Stimulated activated CD4-positive, alpha-beta T cell treated with anti-CD3 and anti-CD28 coated beads, Interleukin-12 subunit alpha, Interleukin-12 subunit beta, amount 100 ng/mL, for 4 hours (primary cell): ENCODE measurements at regions not wholly inside any gene's neighbourhood (a gene's known extent, or its start where the extent isn't known, plus 50 kb on each side); places are given as distances from the start of the nearest gene placed in this dataset.
"Not testable (repeated sequence)": the region's sequence is repeated elsewhere in the genome, so short reads cannot be mapped to it uniquely, and the experiment has no call there.

Source experiments
- DNase-seq: peaks from one replicate; pipeline ENCODE4 v3.0.0-alpha.2; 2020

DNA sequence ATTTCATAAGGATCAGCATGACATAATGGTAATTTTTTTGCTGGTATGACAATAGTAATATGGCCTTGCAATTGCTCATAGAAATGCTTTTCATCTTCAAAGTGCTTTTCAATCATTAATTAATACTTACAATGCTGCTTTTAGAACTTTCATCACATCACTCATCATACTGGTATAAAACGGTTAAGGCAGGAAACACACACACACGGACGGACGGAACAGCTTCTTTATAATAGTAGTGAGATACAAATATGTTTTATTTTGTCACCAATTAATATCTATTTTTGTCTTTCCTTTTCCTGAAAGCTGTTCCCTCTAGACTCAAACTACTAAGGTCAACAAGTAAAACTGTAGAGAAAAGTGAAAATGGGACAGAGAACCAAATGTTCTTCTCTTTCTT is 353.9 kb upstream of the PKN2 start:
- DNase-seq = no peak

DNA sequence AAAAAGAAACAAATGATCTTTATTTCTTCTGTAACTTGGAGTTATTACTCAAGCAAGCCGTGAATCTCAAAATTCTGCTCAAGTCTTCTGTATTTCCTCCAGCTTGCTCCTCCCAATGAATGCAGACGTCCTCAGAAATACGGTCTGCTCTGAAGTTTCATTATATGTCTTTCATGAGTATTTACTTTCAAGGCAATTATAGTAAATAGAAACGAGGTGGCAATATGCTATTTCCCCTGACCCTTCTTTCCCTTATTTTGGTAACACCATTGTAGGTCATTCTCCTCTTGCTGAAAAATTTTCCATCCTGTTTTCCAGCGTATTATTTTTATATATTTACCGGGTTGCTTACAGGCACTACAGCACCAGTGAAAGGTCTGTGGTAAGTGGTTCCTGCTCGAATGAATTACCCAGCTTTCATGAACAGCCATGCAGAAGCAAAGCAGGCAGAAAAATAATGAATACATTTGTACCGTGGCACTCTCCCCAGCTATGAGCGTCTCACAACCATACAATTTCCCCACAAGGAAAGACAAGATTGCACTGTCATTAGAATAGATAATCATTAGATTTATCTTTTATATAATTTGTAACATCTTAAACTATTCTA is 350.9 kb upstream of the PKN2 start:
- no peak for DNase-seq

DNA sequence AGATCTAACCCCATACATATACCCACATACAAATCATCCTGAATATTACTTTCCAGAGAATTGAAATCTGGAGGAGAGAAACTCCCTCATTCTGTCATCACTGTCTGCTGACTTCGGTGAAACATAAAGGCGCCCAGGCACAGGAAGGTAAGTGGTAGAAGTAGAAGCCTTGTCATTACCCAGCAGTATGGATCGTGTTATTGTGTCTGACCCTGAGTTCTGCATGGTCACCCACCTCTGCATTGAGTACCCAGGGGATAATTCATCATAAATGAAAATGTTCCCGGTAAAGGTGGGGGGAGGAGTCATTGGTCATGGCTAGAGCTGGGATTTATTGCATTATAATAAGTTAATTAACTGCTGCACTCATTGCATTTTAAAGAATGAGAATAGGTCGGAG is 342.6 kb upstream of the PKN2 start:
- no peak for DNase-seq

DNA sequence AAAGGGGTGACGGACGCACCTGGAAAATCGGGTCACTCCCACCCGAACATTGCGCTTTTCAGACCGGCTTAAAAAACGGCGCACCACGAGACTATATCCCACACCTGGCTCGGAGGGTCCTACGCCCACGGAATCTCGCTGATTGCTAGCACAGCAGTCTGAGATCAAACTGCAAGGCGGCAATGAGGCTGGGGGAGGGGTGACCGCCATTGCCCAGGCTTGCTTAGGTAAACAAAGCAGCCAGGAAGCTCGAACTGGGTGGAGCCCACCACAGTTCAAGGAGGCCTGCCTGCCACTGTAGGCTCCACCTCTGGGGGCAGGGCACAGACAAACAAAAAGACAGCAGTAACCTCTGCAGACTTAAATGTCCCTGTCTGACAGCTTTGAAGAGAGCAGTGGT is 342.0 kb upstream of the PKN2 start:
- not testable (repeated sequence) for DNase-seq

DNA sequence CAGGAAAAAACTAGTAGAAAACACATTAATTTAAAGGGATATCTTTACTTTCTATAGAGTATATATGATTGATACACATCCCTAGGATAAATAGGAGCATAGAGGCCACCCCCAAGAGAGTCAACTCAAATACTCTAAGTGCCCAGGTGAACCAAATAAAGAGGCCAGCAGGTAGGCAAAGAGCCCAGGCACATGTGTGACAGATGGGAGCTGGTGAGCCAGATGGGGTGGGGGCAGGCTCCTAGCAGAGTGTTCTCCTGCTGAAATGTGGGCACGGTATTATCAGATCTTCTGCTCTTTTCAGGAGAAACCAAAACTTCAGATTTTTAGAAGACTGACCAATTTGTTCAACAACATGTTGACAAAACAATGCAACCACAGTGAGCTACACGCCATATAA is 333.4 kb upstream of the PKN2 start:
- no peak for DNase-seq

DNA sequence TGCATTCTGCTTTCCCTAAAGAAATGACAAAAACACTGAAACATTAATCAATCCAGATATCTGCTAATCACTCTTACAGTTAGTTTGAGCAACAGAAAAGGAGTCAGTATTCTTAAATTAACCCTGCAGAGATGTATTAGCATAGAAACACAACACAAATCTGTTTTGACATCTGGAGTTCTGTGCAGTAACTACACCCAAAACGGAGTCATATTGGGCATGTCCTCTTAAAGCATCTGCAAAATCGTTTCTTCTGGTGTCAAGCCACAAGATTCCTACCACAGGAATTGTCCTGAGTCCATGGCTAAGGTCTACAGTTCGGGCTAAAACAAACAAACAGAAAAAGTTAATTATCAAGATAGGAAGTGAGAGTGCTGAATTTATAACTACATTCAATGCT is 332.1 kb upstream of the PKN2 start:
- DNase-seq = no peak

DNA sequence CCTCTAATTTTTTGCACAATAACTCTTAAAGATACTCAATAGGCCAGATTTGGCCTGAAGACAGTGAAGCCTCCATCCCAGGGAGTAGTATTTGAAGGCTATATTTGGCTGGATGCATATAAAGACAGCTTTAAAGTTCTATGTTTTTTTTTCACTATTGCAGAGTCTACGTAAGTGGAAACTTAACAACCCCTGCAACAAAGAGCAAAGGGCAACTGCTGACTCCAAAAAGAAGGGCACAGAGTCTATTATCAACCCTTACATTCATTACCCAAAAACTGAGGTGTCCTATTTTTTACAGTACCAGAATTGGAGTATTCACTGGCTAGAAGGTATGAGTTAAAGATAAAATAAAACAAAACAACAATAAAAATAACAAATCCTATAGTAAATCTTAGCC is 329.8 kb upstream of the PKN2 start:
- DNase-seq = no peak

DNA sequence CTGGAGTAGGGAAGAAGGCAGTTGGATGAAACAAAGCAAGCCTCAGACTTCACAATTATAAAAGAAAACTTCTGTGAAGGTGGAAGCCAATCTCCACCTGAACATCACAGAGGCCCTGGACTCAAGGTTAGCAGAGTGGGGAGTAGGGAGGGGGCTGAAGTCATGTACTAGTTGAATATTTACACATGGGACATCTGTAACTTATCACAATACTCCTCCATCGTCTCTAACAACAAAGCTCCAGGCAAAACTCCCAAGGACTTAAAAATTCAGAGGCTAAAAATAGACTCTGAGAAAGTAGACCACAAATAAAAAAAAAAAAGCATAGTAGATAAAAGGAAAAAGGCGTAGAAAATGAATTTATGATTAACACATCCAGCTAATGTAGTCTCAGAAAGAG is 326.3 kb upstream of the PKN2 start:
- no peak for DNase-seq

DNA sequence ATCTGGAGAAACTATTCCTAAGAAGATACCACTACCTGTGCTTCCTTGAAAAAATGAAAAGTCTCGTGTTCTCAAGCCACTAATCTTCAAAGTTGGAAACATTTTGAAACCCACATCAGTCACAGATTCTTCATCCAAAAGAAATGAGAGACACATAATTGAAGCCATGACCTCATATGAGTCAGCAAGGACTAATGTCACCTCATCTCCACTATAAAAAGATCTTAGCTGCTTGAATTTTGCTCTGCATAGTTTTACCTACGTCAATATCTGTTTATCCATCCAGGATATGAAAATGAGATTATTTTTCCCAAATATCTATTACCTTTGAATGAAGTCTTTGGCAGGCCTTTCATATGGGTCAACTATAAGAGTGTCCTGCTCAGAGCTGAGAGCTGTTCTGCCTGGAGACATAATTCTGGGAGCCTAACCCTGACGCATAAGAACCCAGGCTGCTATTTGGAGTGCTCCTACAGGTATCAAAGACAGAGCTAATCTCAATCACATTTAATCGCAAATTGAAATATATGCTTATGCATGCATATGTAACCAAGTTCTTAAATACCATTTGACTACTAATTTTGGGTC is 312.5 kb upstream of the PKN2 start:
- DNase-seq = no peak

DNA sequence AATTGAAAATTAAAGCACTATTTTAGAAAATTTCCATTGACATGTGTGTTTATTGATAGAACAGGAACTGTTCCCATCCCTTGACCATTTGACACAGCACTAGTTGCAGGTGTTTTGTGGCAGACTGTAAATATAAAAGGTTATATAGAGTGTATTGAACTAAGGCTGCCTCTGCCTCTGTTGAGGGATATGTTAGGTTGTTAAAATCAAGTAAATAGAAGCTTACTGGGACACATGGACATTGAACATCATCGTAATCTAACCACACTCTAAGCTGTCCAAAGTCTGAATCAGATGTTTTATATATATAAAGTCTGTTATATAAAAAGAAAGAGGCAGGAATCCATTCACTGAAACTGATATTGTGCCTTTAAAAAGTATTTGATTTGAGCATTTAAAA is 308.1 kb upstream of the PKN2 start:
- no peak for DNase-seq

DNA sequence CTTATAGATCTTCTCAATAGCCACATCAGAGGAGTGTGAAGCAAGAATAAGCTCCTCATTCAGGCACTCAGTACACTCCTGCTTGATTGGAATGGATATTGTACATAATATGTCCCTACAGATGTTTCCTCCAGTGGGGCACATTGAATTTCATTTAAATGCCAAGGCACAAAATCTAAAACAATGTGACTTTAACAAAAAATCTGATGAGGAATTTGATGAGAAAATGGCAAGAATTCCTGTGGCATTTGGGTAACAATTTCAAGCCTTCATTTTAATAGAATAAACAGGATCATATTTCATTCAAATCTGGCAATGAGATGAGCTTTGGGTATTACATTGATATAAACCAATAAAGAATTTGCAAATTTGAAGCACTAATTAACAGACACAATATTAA is 307.7 kb upstream of the PKN2 start:
- DNase-seq = no peak

DNA sequence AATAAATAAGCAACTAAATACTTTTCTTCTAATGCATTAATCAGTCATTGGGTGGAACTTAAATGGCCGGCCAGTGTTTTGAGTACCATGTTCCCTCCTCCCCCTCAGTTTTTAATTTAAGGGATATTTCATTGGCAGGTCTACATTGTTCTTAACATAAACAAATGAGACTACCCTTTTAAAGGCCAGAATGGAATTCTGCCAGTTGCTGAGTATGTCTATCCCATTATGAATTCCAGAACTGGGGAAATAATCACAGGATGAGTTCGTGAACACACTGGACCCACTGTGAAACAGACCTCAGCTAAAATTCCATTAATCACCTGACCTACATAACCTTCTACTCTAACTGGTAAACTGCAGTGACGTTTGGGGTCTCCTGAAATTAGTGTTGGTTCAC is 305.5 kb upstream of the PKN2 start:
- DNase-seq = no peak

DNA sequence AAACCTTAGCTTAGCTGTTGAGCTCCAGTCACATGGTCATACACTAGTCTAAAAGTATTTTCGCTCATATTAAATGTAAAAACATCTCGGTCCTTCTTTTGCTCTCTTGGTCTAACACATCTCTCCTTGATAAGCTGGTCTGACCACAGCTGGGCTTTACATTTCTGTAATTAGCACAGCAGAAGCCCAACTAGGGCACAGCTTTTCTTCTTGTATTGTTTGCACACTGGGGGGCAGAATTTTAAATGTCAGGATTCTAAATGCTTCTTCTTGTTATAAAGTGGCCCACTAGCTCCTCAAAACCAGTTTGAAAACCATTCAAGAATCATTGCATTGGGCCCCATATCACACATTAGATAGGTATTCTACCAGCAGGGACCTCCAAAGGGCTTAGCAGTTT is 289.1 kb upstream of the PKN2 start:
- DNase-seq = no peak

DNA sequence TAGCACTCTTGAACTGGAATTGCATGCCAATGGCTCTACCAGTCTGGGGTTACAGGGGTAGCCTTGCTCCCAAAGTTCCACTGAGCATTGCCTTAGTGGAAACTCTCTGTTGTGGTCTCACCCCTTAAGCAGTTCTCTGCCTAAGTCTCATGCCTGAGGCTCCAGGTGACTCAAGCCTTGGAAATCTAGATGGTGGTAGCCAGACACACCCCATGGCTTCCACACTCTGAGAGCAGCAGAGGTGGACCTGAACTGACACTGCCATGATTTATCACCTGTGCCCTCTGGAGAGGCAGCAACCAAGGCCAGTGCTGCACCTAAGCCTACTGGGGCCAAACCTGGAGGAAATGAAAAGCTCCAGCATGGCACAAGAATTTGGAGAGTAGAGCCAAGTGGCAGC is 285.7 kb upstream of the PKN2 start:
- DNase-seq = no peak

DNA sequence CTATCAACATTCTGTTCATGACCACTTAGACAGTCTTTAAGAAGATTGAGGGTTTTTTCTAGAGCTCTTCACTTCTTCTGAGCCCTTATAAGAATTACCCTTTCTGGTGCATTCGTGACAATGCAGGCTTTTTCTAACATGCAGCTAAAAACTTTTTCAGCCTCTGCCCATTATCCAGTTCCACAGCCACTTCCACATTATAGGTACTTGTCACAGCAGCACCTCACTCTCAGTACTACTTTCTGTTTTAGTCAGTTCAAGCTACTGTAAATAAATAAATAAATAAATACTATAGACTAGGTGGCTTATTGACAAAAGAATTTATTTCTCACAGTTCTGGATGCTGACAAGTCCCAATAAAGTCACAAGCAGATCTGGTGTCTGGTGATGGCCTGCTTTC is 284.4 kb upstream of the PKN2 start:
- no peak for DNase-seq

DNA sequence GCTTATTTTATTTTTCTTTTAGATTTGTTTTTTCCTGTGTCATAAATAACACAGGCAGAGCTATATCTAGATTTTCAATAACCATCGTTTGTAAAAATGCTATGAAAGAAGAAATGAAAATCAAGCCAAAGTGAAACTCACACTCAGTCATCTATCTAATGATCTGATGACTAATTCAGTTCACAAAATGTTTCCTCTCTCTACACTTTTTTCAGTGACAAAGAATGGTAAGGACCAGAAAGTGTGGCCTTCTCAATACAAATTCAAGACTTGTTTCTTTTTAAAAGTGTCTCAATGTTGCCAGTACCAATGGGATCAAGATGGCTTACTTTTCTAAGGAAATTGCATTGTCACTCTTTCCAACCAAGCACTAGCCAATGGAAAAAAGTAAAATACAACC is 282.8 kb upstream of the PKN2 start:
- DNase-seq = no peak

DNA sequence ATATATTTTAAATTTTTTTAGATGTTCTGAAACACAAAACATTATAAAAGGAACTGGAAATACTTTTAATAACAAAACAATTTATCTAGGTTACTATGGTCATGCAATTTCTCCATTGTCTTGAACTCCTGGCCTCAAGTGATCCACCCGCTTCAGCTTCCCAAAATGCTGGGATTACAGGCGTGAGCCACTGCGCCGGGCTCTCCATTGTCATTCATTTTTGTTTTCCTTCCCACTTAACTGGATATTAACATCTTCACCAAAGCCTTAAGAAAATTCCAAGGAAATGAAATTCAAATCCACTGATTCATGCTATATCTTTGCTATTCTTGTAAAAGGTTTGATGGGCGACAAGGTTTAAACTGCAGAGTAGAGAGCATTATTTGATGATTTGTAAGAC is 279.5 kb upstream of the PKN2 start:
- DNase-seq = no peak

DNA sequence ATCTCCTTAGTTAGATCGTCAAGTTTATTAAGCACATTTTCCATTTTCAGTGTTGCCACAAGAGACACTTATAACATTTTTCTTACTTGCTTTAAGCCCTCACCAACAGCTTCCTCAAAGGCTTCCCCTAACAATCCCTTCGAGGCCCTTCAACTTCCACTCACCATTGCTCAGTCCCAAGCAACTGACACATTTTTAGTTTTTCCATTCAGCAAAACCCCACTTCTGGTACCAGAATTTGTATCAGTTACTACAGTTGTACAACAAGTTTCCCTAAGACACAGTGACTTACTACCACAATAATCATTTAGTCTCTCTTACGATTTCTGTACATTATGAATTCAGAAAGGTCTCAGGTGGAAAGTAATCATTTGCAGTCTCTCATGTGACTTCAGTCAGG is 276.8 kb upstream of the PKN2 start:
- DNase-seq = no peak

DNA sequence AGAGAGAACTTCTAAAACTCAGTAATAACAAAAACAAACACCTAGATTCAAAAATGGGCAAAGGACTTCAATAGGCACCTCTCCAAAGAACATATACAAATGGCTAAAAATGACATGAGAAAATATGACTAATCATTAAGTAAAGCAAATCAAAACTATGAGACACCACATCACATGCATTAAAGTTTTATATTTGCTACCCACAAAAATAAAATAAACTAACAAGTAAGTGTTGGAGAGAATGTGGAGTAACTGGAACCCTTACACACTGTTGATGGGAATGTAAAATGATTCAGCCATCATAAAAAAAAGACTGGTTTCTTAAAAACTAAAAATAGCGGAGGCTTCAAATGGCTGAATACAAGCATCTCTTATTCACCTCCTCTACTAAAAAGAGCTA is 262.1 kb upstream of the PKN2 start:
- no peak for DNase-seq

DNA sequence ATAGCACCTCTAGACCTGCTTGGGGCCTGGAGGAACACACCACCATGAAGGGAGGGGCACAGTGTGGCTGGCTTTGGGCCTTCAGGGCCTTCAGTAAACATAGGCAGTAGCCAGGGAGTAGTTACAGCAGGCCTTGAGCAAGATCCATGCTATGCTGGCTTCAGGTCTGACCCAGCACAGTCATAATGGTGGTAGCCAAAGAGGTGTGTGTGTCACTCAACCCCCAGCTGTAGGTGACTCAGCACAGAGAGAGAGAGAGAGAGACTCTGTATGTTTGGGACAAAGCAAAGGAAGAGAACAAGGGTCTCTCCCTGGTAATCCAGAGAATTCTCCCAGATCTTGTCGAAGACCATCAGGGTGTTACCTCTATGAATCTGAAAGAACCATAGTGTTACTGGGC is 250.5 kb upstream of the PKN2 start:
- no peak for DNase-seq

DNA sequence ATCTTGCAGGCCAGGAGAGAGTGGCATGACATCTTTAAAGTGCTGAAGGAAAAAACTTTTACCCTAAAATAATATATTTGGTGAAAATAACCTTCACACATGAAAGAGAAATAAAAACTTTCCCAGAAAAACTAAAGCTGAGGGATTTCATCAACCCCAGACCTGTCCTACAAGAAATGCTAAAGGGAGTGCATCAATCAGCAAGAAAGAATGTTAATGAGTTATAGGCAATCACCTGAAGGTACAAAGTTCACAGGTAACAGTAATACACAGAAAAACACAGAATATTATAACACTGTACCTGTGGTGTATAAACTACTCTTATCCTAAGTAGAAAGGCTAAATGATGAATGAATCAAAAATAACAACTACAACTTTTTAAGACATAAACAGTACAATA is 249.2 kb upstream of the PKN2 start:
- DNase-seq = no peak

DNA sequence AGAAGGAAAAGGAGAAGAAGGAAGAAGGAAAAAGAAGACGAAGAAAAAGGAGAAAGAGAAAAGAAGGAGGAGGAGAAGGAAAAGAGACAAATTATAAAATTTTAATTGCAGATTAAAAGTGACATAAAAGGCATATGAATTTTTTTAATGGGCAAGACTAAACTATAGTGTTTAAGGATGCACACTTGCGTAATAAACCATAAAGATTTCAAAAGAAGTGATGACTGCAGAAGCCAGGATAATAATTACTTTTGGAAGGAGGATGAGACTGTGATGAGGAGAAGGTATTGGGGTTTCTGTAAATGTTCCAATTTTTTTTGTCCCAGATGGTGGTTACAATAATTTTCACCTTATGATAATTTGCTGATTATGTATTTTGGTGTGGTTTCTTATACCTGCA is 243.1 kb upstream of the PKN2 start:
- DNase-seq = no peak

DNA sequence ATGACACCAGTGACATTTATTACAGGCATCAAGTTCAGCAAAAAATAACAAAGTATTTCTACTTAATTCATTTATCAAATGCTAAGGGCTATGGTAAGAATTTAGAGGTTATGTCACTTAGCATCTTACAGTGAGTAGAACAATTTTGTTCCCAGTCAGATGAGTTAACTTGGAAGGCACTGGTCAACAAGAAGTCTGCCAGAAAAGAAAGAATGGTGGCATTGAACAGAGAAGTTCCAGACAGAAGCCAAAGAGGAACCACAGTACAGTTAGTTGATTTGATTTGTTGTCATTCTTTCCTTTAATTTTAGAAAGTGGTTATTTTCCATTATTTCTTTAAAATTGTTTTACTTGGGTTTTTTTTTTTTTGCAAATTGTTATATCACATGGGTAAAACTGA is 232.2 kb upstream of the PKN2 start:
- DNase-seq = no peak

DNA sequence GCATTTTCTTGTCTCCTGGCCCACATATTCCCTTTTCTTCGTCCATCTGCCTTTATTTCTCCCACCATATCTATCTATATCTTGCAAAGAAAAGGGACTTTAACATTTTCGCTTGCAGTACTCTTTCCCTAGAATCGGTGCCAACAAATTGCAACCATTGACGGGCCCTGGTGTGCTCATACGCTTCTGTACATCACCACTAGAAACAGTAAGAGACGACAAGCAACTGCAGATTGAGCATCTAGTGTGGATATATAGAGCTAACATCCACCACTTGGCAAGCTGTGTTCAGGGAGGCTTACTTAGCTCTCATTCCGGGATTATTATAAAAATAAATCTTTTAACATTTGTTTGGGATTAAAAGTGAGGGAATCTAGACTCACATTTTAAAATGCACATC is 230.8 kb upstream of the PKN2 start:
- DNase-seq = no peak

DNA sequence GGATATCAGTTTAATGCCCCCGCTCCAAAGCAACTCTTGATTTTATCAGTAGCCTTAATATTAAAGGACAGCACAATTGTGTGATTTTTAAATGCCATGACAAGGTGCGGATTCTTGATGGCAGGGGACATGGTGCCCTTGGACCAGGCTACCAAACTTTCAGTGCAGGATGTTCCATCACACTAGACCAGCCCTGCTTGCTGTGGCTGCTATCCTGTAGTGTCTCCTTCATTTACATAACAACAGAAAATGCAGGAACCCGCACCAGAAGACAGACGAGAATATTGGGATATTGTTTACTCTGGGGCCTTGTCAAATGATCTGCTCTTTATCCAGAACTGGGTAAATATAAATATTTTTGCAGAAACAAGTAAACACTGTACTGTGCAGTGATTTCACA is 229.3 kb upstream of the PKN2 start:
- no peak for DNase-seq
